Right renal cortex interstitium (tissue), 3 donors: ENCODE measurements at regions not wholly inside any gene's neighbourhood (a gene's known extent, or its start where the extent isn't known, plus 50 kb on each side); places are given as distances from the start of the nearest gene placed in this dataset.

Source experiments
- DNase-seq, 3 donors: peaks; one replicate each; pipeline ENCODE4 v3.0.0-alpha.2; 2013; ENCODE audit warnings: low read depth in 3 of 3, low spot score in 2 of 3

GRCh38 chr9:118271936-118272335 lies 567.7 kb downstream of the TLR4 start:
- DNase-seq, result no peak

GRCh38 chr9:118273048-118273447 lies 568.8 kb downstream of the TLR4 start:
- no peak for DNase-seq

- DNase-seq, result no peak
Measured at GRCh38 chr9:118276784-118277183, 572.6 kb downstream of the TLR4 start.

- no peak for DNase-seq
Measured at GRCh38 chr9:118281772-118282171, 577.6 kb downstream of the TLR4 start.

GRCh38 chr9:118283488-118283887 lies 579.3 kb downstream of the TLR4 start:
- no peak for DNase-seq

GRCh38 chr9:118290116-118290515 lies 585.9 kb downstream of the TLR4 start:
- DNase-seq, result no peak

GRCh38 chr9:118295413-118295812 lies 591.2 kb downstream of the TLR4 start:
- no peak for DNase-seq

- no peak for DNase-seq
Measured at GRCh38 chr9:118302721-118303120, 598.5 kb downstream of the TLR4 start.

GRCh38 chr9:118303216-118303615 lies 599.0 kb downstream of the TLR4 start:
- DNase-seq, result no peak

GRCh38 chr9:118305331-118305730 lies 601.1 kb downstream of the TLR4 start:
- DNase-seq, result no peak

GRCh38 chr9:118306801-118307200 lies 602.6 kb downstream of the TLR4 start:
- DNase-seq, result no peak

- DNase-seq, result no peak
Measured at GRCh38 chr9:118313965-118314364, 609.8 kb downstream of the TLR4 start.

GRCh38 chr9:118316831-118317343 lies 612.7 kb downstream of the TLR4 start:
- DNase-seq, result no peak

- peak in 1 of 3 donors; percentile 16 for DNase-seq
Measured at GRCh38 chr9:118318770-118319431, 614.7 kb downstream of the TLR4 start.

- DNase-seq, result no peak
Measured at GRCh38 chr9:118321788-118322187, 617.6 kb downstream of the TLR4 start.

- DNase-seq, result no peak
Measured at GRCh38 chr9:118324706-118325105, 620.5 kb downstream of the TLR4 start.

GRCh38 chr9:118325757-118326156 lies 621.6 kb downstream of the TLR4 start:
- DNase-seq, result no peak

- no peak for DNase-seq
Measured at GRCh38 chr9:118326326-118326725, 622.1 kb downstream of the TLR4 start.

GRCh38 chr9:118330191-118330986 lies 626.2 kb downstream of the TLR4 start:
- no peak for DNase-seq

GRCh38 chr9:118331622-118332045 lies 627.4 kb downstream of the TLR4 start:
- no peak for DNase-seq

- DNase-seq, result no peak
Measured at GRCh38 chr9:118336250-118336942, 632.2 kb downstream of the TLR4 start.
